Astrocyte of the cerebellum (primary cell): ENCODE measurements at regions not wholly inside any gene's neighbourhood (a gene's known extent, or its start where the extent isn't known, plus 50 kb on each side); places are given as distances from the start of the nearest gene placed in this dataset.
"Not testable (repeated sequence)": the region's sequence is repeated elsewhere in the genome, so short reads cannot be mapped to it uniquely, and the experiment has no call there.

ENCODE experiments used
- DNase-seq: peaks from one replicate; pipeline ENCODE4 v3.0.0-alpha.2; 2011; ENCODE audit warnings: low read depth
- H3K4me3 ChIP-seq: 2 replicates; pipeline ENCODE4 v1.5.1; 2011; ENCODE audit warnings: mild to moderate bottlenecking, low read depth, low read length, moderate library complexity
- CTCF ChIP-seq: IDR thresholded peaks from 2 replicates; pipeline ENCODE4 v1.5.1; 2012; ENCODE audit warnings: low read length, low read depth, moderate library complexity, mild to moderate bottlenecking; ENCODE audit errors: missing control alignments
- in situ Hi-C: cut with HindIII; loops from 2 replicates; pipeline ENCODE4 v1.10.0; 2017; ENCODE audit warnings: low sequenced_read_pairs

GRCh38 chr2:19623488-19623887 is 265.1 kb upstream of the OSR1 start:
- peak; percentile 83 for DNase-seq
- in situ Hi-C loops = no loop called here
- no peak overlapping the region for H3K4me3 ChIP-seq
- no peak for TF ChIP-seq CTCF

GRCh38 chr2:19617257-19617848 is 258.9 kb upstream of the OSR1 start:
- no peak for DNase-seq
- in situ Hi-C loops = no loop called here
- no peak for TF ChIP-seq CTCF
- no peak overlapping the region for H3K4me3 ChIP-seq

- H3K4me3 ChIP-seq, DNase-seq, in situ Hi-C loops: not testable (repeated sequence)
Measured at GRCh38 chr2:19615402-19615801, 257.0 kb upstream of the OSR1 start.

GRCh38 chr2:19614066-19614465 is 255.6 kb upstream of the OSR1 start:
- in situ Hi-C loops = no loop called here
- no peak for TF ChIP-seq CTCF
- no peak for DNase-seq
- H3K4me3 ChIP-seq = no peak overlapping the region

- no peak for TF ChIP-seq CTCF
- peak; percentile 98 for DNase-seq
- in situ Hi-C loops = no loop called here
Measured at GRCh38 chr2:19611491-19612332, 253.3 kb upstream of the OSR1 start.

GRCh38 chr2:19609266-19609665 is 250.8 kb upstream of the OSR1 start:
- no peak overlapping the region for H3K4me3 ChIP-seq
- no peak for DNase-seq
- in situ Hi-C loops = no loop called here
- TF ChIP-seq CTCF = no peak

More at GRCh38 chr2:19611491-19612332, 253.3 kb upstream of the OSR1 start:
- no peak overlapping the region for H3K4me3 ChIP-seq
